ENCODE measurements at regions not wholly inside any gene's neighbourhood (a gene's known extent, or its start where the extent isn't known, plus 50 kb on each side); places are given as distances from the start of the nearest gene placed in this dataset.
"Not testable (repeated sequence)": the region's sequence is repeated elsewhere in the genome, so short reads cannot be mapped to it uniquely, and the experiment has no call there.

- Histone ChIP-seq H3K9ac (ENCODE audit: insufficient read depth in 1 of 2, low read length in 2 of 2) (no peak overlapping the region), H3K27ac (ENCODE audit: low read depth in 1 of 2, low read length in 1 of 2) (no peak overlapping the region), H3K36me3 (ENCODE audit: control insufficient read depth in 4 of 4, insufficient read depth in 4 of 4, low read length in 4 of 4) (no peaks in the 10 kb centered on the region), H3K4me3 (no peak overlapping the region), H3K4me1 (ENCODE audit: control insufficient read depth in 5 of 5, insufficient read depth in 5 of 5, low read length in 5 of 5) (no peaks in the 10 kb centered on the region), H3K27me3 (ENCODE audit: control insufficient read depth in 3 of 3, insufficient read depth in 3 of 3, low read length in 2 of 3) (peaks cover 0 to 22% (median 0%) of the 10 kb centered on the region in 3 donors), H3K9me3 (ENCODE audit: control insufficient read depth in 4 of 4, insufficient read depth in 3 of 4, low read length in 3 of 4) (no peaks in the 10 kb centered on the region)
- no peak for DNase-seq
- no peak for ATAC-seq (ENCODE audit: insufficient read depth, low FRiP score)
- TF ChIP-seq, protein P1, sequence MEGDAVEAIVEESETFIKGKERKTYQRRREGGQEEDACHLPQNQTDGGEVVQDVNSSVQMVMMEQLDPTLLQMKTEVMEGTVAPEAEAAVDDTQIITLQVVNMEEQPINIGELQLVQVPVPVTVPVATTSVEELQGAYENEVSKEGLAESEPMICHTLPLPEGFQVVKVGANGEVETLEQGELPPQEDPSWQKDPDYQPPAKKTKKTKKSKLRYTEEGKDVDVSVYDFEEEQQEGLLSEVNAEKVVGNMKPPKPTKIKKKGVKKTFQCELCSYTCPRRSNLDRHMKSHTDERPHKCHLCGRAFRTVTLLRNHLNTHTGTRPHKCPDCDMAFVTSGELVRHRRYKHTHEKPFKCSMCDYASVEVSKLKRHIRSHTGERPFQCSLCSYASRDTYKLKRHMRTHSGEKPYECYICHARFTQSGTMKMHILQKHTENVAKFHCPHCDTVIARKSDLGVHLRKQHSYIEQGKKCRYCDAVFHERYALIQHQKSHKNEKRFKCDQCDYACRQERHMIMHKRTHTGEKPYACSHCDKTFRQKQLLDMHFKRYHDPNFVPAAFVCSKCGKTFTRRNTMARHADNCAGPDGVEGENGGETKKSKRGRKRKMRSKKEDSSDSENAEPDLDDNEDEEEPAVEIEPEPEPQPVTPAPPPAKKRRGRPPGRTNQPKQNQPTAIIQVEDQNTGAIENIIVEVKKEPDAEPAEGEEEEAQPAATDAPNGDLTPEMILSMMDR (IDR thresholded peaks at IDR 0.05; ENCODE audit: control extremely low read depth, extremely low read depth), result no peak
Measured at GRCh38 chr4:106579236-106579635, 210.7 kb upstream of the GIMD1 start.

DNA sequence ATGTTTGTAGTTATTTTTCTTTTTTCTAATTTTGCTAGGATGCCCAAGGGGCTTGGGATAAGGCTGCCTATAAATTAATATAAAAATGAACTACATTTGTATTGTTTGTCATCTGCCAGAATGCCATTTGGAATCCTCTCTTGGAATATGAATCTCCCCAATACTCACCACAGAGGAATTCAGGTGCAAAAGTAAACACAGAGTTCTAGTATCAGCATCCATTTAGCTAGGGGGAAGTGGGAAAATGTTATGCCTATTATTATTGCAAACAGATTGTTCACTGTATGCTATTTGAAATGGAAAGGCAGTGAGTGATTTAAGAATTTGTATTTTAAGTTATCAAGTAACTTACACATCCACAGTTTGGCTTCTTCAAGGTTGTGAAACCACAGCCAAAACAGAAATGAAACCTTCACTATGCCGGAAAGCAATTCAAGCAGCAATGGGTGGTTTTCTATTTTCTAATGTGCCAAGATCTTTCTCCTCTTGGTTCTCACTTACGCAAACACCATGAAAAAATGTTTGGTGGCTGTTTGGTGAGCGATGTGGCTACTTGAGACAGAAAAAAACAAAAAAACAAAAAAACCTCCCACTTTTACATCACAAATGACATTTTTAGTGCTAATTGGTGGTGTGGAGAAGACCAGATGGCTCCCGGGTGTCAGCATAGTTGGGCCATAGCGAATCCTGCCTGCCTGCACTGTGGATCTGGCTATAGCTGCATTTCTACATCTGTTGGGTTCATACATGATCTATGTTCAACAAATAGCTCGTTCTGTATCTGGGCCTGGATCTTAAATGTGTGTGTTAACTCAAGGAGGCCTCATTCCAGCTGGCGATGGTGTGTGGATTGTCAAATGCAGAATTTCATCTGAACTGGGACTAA lies 200.8 kb upstream of the GIMD1 start:
- Histone ChIP-seq H3K36me3 (ENCODE audit: control insufficient read depth in 4 of 4, insufficient read depth in 4 of 4, low read length in 4 of 4) (no peaks in the 10 kb centered on the region), H3K27me3 (ENCODE audit: control insufficient read depth in 3 of 3, insufficient read depth in 3 of 3, low read length in 2 of 3) (no peaks in the 10 kb centered on the region), H3K27ac (ENCODE audit: low read depth in 1 of 2, low read length in 1 of 2) (no peak overlapping the region), H3K4me3 (no peak overlapping the region), H3K9me3 (ENCODE audit: control insufficient read depth in 4 of 4, insufficient read depth in 3 of 4, low read length in 3 of 4) (no peaks in the 10 kb centered on the region), H3K4me1 (ENCODE audit: control insufficient read depth in 5 of 5, insufficient read depth in 5 of 5, low read length in 5 of 5) (no peaks in the 10 kb centered on the region), H3K9ac (ENCODE audit: insufficient read depth in 1 of 2, low read length in 2 of 2) (no peak overlapping the region)
- DNase-seq, result no peak
- WGBS, 2 donors, result 81 to 82% methylated on average over 7 of the region's 7 CpGs
- no peak for ATAC-seq (ENCODE audit: insufficient read depth, low FRiP score)
- TF ChIP-seq, protein P1 (IDR thresholded peaks at IDR 0.05; ENCODE audit: control extremely low read depth, extremely low read depth), result no peak

- H3K9ac ChIP-seq (ENCODE audit: insufficient read depth in 1 of 2, low read length in 2 of 2), result no peak overlapping the region
Measured at GRCh38 chr4:106565727-106566126, 197.1 kb upstream of the GIMD1 start.

DNA sequence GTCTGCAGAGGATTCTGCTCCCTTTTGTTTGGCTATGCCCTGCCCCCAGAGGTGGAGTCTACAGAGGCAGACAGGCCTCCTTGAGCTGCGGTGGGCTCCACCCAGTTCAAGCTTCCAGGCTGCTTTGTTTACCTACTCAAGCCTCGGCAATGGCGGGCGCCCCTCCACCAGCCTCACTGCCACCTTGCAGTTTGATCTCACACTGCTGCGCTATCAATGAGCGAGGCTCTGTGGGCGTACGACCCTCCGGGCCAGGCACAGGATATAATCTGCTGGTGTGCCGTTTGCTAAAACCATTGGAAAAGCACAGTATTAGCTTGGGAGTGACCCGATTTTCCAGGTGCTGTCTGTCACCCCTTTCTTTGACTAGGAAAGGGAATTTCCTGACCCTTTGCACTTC lies 195.1 kb upstream of the GIMD1 start:
- not testable (repeated sequence) for H3K9me3 ChIP-seq (ENCODE audit: control insufficient read depth in 4 of 4, insufficient read depth in 3 of 4, low read length in 3 of 4); H3K27ac ChIP-seq (ENCODE audit: low read depth in 1 of 2, low read length in 1 of 2); H3K4me1 ChIP-seq (ENCODE audit: control insufficient read depth in 5 of 5, insufficient read depth in 5 of 5, low read length in 5 of 5); H3K36me3 ChIP-seq (ENCODE audit: control insufficient read depth in 4 of 4, insufficient read depth in 4 of 4, low read length in 4 of 4); DNase-seq; H3K4me3 ChIP-seq; H3K27me3 ChIP-seq (ENCODE audit: control insufficient read depth in 3 of 3, insufficient read depth in 3 of 3, low read length in 2 of 3); H3K9ac ChIP-seq (ENCODE audit: insufficient read depth in 1 of 2, low read length in 2 of 2); ATAC-seq (ENCODE audit: insufficient read depth, low FRiP score)
- 92% methylated on average over 11 of the region's 11 CpGs for WGBS, 2 donors

More at GRCh38 chr4:106565727-106566126, 197.1 kb upstream of the GIMD1 start:
- Histone ChIP-seq H3K4me3 (no peak overlapping the region), H3K36me3 (ENCODE audit: control insufficient read depth in 4 of 4, insufficient read depth in 4 of 4, low read length in 4 of 4) (no peaks in the 10 kb centered on the region), H3K27me3 (ENCODE audit: control insufficient read depth in 3 of 3, insufficient read depth in 3 of 3, low read length in 2 of 3) (no peaks in the 10 kb centered on the region), H3K27ac (ENCODE audit: low read depth in 1 of 2, low read length in 1 of 2) (no peak overlapping the region), H3K9me3 (ENCODE audit: control insufficient read depth in 4 of 4, insufficient read depth in 3 of 4, low read length in 3 of 4) (peaks cover 0 to 3% (median 0%) of the 10 kb centered on the region in 4 donors), H3K4me1 (ENCODE audit: control insufficient read depth in 5 of 5, insufficient read depth in 5 of 5, low read length in 5 of 5) (no peaks in the 10 kb centered on the region)
- ATAC-seq (ENCODE audit: insufficient read depth, low FRiP score) (no peak), DNase-seq (no peak)
- WGBS, 2 donors, result 79 to 94% methylated on average over 2 of the region's 2 CpGs
- TF ChIP-seq, protein P1 (IDR thresholded peaks at IDR 0.05; ENCODE audit: control extremely low read depth, extremely low read depth), result no peak

Data from lung (tissue), 11 donors.